HepG2 (cell line): ENCODE measurements at regions not wholly inside any gene's neighbourhood (a gene's known extent, or its start where the extent isn't known, plus 50 kb on each side); places are given as distances from the start of the nearest gene placed in this dataset.

Source experiments
- ATAC-seq: fragments of 200-7000 bp; cut with Tn5 transposase; 3 replicates; pipeline ENCODE4 v1.9.1; 2020; ENCODE audit warnings: mild to moderate bottlenecking, moderate library complexity
- BruUV-seq: library from RNA; stranded (reverse); fragments of 400-500 nt; replicated peaks from 2 replicates; lab custom pipeline; 2021; lab: Mats Ljungman, UMichigan
- CTCF ChIA-PET: fragments of 300-600 bp; formaldehyde crosslinking; extraction: SDS; loops from one replicate; lab custom pipeline; 2021; ENCODE audit warnings: low total read pairs, inconsistent platforms, low intra/inter-chr PET ratio; lab: Yijun Ruan, JAX
- POLR2A ChIA-PET: fragments of 350-600 bp; sonication (Branson Sonifier 250); formaldehyde crosslinking; loops from one replicate; lab custom pipeline; 2020; ENCODE audit warnings: antibody characterized with exemption, inconsistent platforms; lab: Yijun Ruan, JAX
- DNase-seq: peaks from one replicate; pipeline ENCODE4 v3.0.0-alpha.2; 2015; ENCODE audit warnings: low spot score
- FAIRE-seq: peaks from 3 replicates; lab custom pipeline; 2011; peaks lifted over from hg19 to GRCh38; lab: Jason Lieb, UNC
- H2AFZ ChIP-seq: one replicate; pipeline ENCODE4 v1.6.1; 2011; ENCODE audit warnings: low read length, inconsistent platforms
- H3K27ac ChIP-seq: fragments of 300-600 bp; 3 replicates; pipeline ENCODE4 v1.8.0; 2011; ENCODE audit warnings: mixed run types, mild to moderate bottlenecking, mixed read lengths, low read length, inconsistent platforms; ENCODE audit not compliant: insufficient read depth; ENCODE audit errors: extremely low read length
- H3K27me3 ChIP-seq, 2 experiments: fragments of 200-600 bp in 1 of 2; 2 replicates in 1 of 2; 3 replicates in 1 of 2; pipeline versions ENCODE4 v1.6.0 to v1.8.0; 2011; ENCODE audit warnings: low read length in 2 of 2, mild to moderate bottlenecking in 2 of 2, moderate library complexity in 2 of 2, inconsistent platforms in 1 of 2; ENCODE audit not compliant: insufficient read depth in 2 of 2, control insufficient read depth in 1 of 2
- H3K36me3 ChIP-seq, 2 experiments: fragments of 200-600 bp in 1 of 2; replicated peaks in 1 of 2; 2 replicates in 1 of 2; 3 replicates in 1 of 2; pipeline versions ENCODE4 v1.5.1 to v1.8.0; 2011; ENCODE audit warnings: low read length in 2 of 2, inconsistent platforms in 1 of 2; ENCODE audit not compliant: insufficient read depth in 2 of 2, control insufficient read depth in 1 of 2
- H3K4me1 ChIP-seq: 2 replicates; pipeline ENCODE4 v1.5.1; 2012; ENCODE audit warnings: low read length, inconsistent platforms; ENCODE audit not compliant: insufficient read depth
- H3K4me2 ChIP-seq: 2 replicates; pipeline ENCODE4 v1.6.0; 2011; ENCODE audit warnings: low read depth, low read length, inconsistent platforms
- H3K4me3 ChIP-seq, 3 experiments: fragments of 200-600 bp in 1 of 3; sonication (generic), shearing (Covaris generic) in 1 of 3; replicated peaks in 1 of 3; 2 replicates each; pipeline ENCODE4 v1.5.1; 2011 to 2016; ENCODE audit warnings: low read length in 3 of 3, inconsistent platforms in 2 of 3, low read depth in 2 of 3, mild to moderate bottlenecking in 2 of 3, control low read depth in 1 of 3, mixed read lengths in 1 of 3; ENCODE audit not compliant: insufficient read depth in 1 of 3
- H3K79me2 ChIP-seq: one replicate; pipeline ENCODE4 v1.6.1; 2011; ENCODE audit warnings: low read length, inconsistent platforms; ENCODE audit not compliant: insufficient read depth
- H3K9ac ChIP-seq: 2 replicates; pipeline ENCODE4 v1.6.0; 2011; ENCODE audit warnings: mild to moderate bottlenecking, low read depth, low read length, inconsistent platforms; ENCODE audit not compliant: insufficient read depth
- H3K9me3 ChIP-seq: 2 replicates; pipeline ENCODE4 v1.5.1; 2012; ENCODE audit warnings: mild to moderate bottlenecking, low read length
- H4K20me1 ChIP-seq: 2 replicates; pipeline ENCODE4 v1.6.0; 2011; ENCODE audit warnings: inconsistent platforms, mild to moderate bottlenecking, low read length, moderate library complexity; ENCODE audit not compliant: insufficient read depth
- SAFB2 ChIP-seq: sonication (generic); formaldehyde crosslinking; IDR thresholded peaks from 2 replicates; pipeline ENCODE4 v1.5.1; 2020; ENCODE audit warnings: missing genetic modification reagents, low read depth, mild to moderate bottlenecking, borderline replicate concordance
- SMAD9 ChIP-seq: sonication (generic); formaldehyde crosslinking; IDR thresholded peaks from 2 replicates; pipeline ENCODE4 v1.5.1; 2020; ENCODE audit warnings: mild to moderate bottlenecking, missing genetic modification reagents
- ZC3H13 ChIP-seq: sonication (generic); formaldehyde crosslinking; IDR thresholded peaks from 2 replicates; pipeline ENCODE4 v1.8.1; 2023; ENCODE audit warnings: mild to moderate bottlenecking, missing genetic modification reagents, moderate library complexity
- ZNF282 ChIP-seq: fragments of 450-650 bp; IDR thresholded peaks from 2 replicates; pipeline ENCODE4 v1.6.1; 2018; ENCODE audit not compliant: partially characterized antibody
- WGBS: methylation state at CpG from one replicate; pipeline ENCODE4 v1.1.6; 2017; ENCODE audit warnings: low lambda C conversion rate; 5-methylcytosine and 5-hydroxymethylcytosine counted together
- in situ Hi-C: cut with HindIII; loops from 2 replicates; pipeline ENCODE4 v1.10.0; 2017; ENCODE audit warnings: low pct_unique_long_range_greater_than_20kb; ENCODE audit not compliant: extremely low pct_ligation_motif_present
- intact Hi-C: fragments of 100-400 bp; cut with micrococcal nuclease; formaldehyde crosslinking; loops from one replicate; pipeline ENCODE4 v1.10.0; 2022; ENCODE audit not compliant: unreplicated experiment
- TF ChIP-seq, protein P1 (sequence below): sonication (generic); formaldehyde crosslinking; conservative IDR thresholded peaks from 2 replicates; pipeline ENCODE4 v1.8.0; 2022; ENCODE audit warnings: missing genetic modification reagents
- TF ChIP-seq, protein P2 (sequence below): sonication (generic); formaldehyde crosslinking; IDR thresholded peaks from 2 replicates; pipeline ENCODE4 v1.5.1; 2020; ENCODE audit warnings: mild to moderate bottlenecking, missing genetic modification reagents

DNA sequence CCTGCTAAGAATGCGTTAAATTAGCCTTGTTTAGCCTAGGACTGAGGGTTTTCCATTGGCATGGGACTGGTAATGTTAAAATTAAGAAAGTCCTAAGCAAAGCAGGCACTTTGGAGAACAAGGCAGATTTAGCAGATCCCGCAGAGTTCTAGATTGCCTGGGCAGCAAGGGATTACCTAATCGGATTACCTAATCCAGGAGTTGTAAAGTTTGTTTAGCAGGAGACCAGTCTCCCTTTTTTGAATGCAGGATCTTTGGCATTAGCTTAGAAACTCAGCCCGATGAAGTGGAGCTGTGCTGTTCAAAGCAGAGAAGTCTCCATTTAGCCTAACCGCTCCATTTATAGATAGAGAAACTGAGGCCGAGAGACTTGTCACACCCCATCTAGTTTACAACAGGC is 206.0 kb downstream of the DMRT2 start:
- in situ Hi-C loops (no loop called here), intact Hi-C loops (no loop called here)
- no peaks in the 10 kb centered on the region for H3K9me3 ChIP-seq
- H3K4me3 ChIP-seq: no peak overlapping the region
- TF ChIP-seq ZNF282 (no peak), SMAD9 (CRISPR knock-in tag) (no peak), ZC3H13 (CRISPR knock-in tag) (no peak), SAFB2 (CRISPR knock-in tag) (no peak)
- TF ChIP-seq, protein P1, sequence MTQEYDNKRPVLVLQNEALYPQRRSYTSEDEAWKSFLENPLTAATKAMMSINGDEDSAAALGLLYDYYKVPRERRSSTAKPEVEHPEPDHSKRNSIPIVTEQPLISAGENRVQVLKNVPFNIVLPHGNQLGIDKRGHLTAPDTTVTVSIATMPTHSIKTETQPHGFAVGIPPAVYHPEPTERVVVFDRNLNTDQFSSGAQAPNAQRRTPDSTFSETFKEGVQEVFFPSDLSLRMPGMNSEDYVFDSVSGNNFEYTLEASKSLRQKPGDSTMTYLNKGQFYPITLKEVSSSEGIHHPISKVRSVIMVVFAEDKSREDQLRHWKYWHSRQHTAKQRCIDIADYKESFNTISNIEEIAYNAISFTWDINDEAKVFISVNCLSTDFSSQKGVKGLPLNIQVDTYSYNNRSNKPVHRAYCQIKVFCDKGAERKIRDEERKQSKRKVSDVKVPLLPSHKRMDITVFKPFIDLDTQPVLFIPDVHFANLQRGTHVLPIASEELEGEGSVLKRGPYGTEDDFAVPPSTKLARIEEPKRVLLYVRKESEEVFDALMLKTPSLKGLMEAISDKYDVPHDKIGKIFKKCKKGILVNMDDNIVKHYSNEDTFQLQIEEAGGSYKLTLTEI (CRISPR knock-in tag): no peak
- TF ChIP-seq, protein P2, sequence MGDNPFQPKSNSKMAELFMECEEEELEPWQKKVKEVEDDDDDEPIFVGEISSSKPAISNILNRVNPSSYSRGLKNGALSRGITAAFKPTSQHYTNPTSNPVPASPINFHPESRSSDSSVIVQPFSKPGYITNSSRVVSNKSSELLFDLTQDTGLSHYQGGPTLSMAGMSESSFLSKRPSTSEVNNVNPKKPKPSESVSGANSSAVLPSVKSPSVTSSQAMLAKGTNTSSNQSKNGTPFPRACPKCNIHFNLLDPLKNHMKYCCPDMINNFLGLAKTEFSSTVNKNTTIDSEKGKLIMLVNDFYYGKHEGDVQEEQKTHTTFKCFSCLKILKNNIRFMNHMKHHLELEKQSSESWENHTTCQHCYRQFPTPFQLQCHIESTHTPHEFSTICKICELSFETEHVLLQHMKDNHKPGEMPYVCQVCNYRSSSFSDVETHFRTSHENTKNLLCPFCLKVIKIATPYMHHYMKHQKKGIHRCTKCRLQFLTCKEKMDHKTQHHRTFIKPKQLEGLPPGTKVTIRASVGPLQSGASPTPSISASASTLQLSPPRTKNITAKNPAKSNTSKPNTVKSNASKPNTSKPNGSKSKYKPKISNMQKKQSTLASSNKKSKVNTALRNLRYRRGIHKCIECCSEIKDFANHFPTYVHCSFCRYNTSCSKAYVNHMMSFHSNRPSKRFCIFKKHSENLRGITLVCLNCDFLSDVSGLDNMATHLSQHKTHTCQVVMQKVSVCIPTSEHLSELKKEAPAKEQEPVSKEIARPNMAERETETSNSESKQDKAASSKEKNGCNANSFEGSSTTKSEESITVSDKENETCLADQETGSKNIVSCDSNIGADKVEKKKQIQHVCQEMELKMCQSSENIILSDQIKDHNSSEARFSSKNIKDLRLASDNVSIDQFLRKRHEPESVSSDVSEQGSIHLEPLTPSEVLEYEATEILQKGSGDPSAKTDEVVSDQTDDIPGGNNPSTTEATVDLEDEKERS (CRISPR knock-in tag): no peak
- H3K4me1 ChIP-seq: 0 out of 2 replicates have a peak, but pooled peaks cover 7% of the 10 kb centered on the region
- ATAC-seq (no peak), DNase-seq (no peak), FAIRE-seq (no peak)
- no peak overlapping the region for H2AFZ ChIP-seq
- H3K79me2 ChIP-seq: no peaks in the 10 kb centered on the region
- ChIA-PET CTCF (no interaction called here), POLR2A (no interaction called here)
- H3K36me3 ChIP-seq: no peaks in the 10 kb centered on the region
- 50% methylated on average over 6 of the region's 6 CpGs for WGBS
- BruUV-seq: no TSS peak
- no peak overlapping the region for H3K9ac ChIP-seq
- H3K27ac ChIP-seq: no peak overlapping the region
- H4K20me1 ChIP-seq: no peaks in the 10 kb centered on the region
- no peak overlapping the region for H3K4me2 ChIP-seq
- no peaks in the 10 kb centered on the region for H3K27me3 ChIP-seq
